T47D (cell line): ENCODE measurements at regions not wholly inside any gene's neighbourhood (a gene's known extent, or its start where the extent isn't known, plus 50 kb on each side); places are given as distances from the start of the nearest gene placed in this dataset.
"Not testable (repeated sequence)": the region's sequence is repeated elsewhere in the genome, so short reads cannot be mapped to it uniquely, and the experiment has no call there.

Source experiments
- DNase-seq, 2 experiments: peaks; one replicate each; pipeline versions ENCODE4 v3.0.0 to v3.0.0-alpha.2; 2011 to 2012; ENCODE audit warnings: low read depth in 1 of 2, low spot score in 1 of 2
- JUND ChIP-seq: IDR thresholded peaks from 2 replicates; pipeline ENCODE4 v1.6.1; 2012; ENCODE audit warnings: low read depth
- in situ Hi-C: cut with HindIII; loops from 2 replicates; pipeline ENCODE4 v1.10.0; 2016; ENCODE audit warnings: low sequenced_read_pairs, low pct_unique_long_range_greater_than_20kb

GRCh38 chr6:40668203-40668602, 81.0 kb upstream of the LRFN2 start:
- in situ Hi-C loops, result no loop called here
- no peak for DNase-seq
- no peak for TF ChIP-seq JUND

DNA sequence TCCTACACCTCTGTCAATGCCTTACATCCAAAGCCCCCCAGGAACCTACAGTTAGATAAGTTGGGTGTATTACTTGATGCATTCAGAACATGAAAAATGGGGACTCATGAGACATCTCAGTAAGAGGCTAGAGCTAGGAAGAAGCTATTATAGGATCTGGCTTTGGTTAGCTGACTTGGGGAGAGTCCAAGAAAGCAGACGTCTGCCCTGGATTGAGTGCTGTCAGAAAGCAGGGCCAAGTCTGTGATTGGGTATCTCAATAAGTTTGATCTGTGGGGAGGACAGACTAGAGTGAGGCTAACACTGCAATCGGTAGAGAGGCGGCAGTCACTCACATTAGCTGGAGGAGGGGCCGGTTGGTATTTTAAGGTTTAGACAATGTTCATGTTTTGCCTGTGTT, 79.4 kb upstream of the LRFN2 start:
- no peak for DNase-seq
- in situ Hi-C loops, result no loop called here
- TF ChIP-seq JUND, result no peak

DNA sequence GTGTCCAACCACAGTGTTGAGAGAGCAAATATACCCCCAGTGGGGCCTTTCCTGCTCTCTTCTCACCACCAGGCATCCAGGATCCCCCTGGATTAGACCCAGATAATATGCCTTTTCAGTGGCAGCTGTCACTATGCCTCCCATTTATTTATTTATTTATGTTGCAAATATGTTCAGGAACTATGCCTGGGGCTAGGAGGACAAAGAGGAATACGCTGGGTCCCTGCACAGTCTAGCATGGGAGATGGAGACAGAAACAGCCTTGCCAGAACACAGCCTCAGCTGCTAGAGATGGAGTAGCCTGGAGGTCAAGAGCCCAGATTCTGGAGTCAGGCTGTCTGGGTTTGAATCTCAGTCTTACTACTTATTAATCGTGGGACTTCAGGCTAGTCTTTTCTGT, 74.6 kb upstream of the LRFN2 start:
- TF ChIP-seq JUND, result no peak
- no peak for DNase-seq
- in situ Hi-C loops, result no loop called here

GRCh38 chr6:40656772-40657171, 69.6 kb upstream of the LRFN2 start:
- DNase-seq, in situ Hi-C loops: not testable (repeated sequence)

GRCh38 chr6:40654828-40655227, 67.7 kb upstream of the LRFN2 start:
- in situ Hi-C loops, result no loop called here
- no peak for TF ChIP-seq JUND
- no peak for DNase-seq

- TF ChIP-seq JUND, result no peak
- in situ Hi-C loops, result no loop called here
- DNase-seq, result no peak
Measured at GRCh38 chr6:40645043-40645442, 57.9 kb upstream of the LRFN2 start.

DNA sequence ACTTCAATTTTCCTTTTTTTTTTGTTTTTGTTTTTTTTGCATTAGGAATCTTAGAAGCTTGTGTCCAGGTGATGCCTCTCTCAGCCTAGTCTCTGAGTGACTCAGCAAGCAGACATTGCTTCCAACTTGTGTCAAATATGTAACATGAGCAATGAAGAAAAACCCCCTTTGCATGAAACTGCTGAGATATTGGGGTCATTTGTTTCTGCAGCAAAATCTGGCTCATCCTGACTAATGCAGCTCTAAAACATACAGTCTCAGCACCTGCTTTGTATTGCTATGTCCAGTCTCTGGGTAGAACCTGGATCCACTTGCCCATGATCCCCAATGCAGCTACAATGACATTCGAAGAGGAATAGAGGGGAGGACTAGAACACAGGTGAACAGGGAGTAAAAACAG, 55.7 kb upstream of the LRFN2 start:
- in situ Hi-C loops, result no loop called here
- no peak for TF ChIP-seq JUND

DNA sequence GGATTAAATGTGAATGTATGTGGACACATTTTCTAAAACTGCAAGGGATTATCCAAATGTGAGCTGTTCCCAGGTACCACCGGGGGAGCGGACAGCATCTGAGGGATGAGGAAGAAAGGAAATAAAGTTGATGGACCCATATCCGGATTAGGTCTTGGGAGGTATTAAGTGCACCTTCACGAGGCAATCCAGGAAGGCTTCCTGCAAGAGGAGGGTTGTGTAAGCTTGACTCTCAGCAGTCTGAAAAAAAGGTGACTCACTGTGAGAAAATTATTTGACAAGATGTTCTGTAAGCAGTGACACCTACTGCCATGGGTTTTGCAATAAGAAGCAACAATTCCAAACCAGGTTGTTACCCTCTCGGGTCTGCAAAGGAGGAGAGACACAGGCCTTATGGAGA, 55.0 kb upstream of the LRFN2 start:
- no peak for TF ChIP-seq JUND
- no peak for DNase-seq
- in situ Hi-C loops, result no loop called here

More for the DNA sequence above, 55.7 kb upstream of the LRFN2 start:
- no peak for DNase-seq

DNA sequence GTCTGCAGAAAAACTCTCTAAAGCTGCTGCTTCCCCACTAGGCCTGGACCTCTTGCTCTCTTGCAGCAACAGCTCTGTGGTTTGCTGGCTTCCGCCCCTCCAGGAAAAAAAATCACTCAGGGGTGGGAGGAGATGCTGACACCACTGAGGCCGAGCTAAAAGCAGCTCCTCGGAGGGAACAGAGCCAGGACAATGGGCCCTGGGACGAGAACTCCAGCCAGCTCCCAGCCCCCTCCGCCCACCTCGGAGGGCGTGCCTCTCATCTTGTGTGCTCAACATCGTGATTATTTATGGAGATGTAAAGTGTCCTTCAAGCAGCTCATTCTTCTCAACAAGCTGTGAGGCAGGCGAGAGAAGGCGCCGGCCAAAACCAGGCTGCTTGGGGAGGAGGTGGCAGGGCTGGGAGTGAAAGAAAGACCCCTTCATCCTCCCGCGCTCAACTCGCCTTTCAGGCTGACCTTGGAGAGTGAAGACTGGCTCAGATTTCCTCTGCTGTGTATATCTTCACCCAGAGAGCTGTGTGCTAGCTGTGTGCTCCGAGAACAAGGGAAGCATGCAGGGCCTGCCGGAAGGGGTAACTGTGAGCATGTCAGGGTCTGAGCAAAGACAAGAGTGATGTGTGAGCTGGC, 53.5 kb upstream of the LRFN2 start:
- no peak for DNase-seq
- in situ Hi-C loops, result no loop called here
- TF ChIP-seq JUND, result no peak
